GM11168 (cell line): ENCODE measurements at regions not wholly inside any gene's neighbourhood (a gene's known extent, or its start where the extent isn't known, plus 50 kb on each side); places are given as distances from the start of the nearest gene placed in this dataset.
"Not testable (repeated sequence)": the region's sequence is repeated elsewhere in the genome, so short reads cannot be mapped to it uniquely, and the experiment has no call there.

Experiments
- in situ Hi-C: fragments of 300-500 bp; cut with MboI; formaldehyde crosslinking; loops from one replicate; pipeline ENCODE4 v1.12.0; 2022; ENCODE audit warnings: low sequenced_read_pairs; ENCODE audit not compliant: unreplicated experiment

GRCh38 chr14:106051796-106052195 lies 525.4 kb downstream of the TMEM121 start:
- in situ Hi-C loops: no loop called here

GRCh38 chr14:106055289-106055688 lies 528.9 kb downstream of the TMEM121 start:
- in situ Hi-C loops: no loop called here

DNA sequence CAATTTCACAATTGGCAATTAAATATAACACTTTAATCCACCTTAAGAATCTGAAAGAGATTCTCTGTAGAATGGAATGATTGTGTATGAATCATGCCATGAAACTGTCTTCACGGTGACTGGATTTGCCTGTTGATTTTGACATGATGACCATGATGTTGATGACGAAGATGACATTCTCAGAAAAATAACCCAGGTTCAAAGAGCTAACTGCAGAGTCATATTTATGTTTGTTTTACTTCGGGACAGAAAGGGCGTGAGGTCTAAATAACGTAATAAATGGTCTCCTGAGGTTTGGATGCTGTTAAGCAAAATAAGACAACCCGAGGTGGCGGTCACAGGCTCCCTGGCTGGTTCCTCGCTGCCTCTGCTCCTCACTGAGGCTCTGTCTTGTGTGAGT lies 532.0 kb downstream of the TMEM121 start:
- in situ Hi-C loops: no loop called here

DNA sequence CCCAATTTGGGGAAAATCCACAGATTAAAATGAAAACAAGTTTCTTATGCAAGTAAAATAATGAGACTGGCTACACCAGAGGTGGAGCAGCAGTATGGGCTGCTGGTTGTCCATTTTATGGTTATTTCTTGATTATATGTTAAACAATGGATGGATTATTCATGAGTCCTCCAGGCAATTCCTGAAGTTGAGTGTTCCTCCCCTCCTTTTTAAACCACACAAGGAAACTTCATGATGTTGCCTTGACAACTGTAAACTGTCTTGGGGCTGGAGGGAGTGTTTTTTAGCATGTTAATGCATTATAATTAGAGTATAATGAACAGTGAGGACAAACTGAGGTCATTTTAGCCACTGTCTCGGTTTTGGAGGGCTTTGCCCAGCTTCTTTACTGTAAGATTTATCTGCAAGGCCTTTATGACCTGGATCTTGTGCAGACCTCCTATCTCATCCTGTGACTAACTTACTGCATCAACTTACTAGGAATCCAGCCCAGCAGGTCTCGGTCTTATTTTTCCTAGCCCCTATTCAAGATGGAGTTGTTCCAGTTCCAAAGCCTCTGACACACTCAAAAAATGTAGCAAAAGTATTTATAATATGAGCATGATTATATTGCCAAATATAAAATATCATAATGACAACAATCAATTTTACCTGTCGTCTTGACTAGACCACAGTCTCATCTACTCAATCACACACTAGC lies 534.0 kb downstream of the TMEM121 start:
- in situ Hi-C loops: no loop called here

DNA sequence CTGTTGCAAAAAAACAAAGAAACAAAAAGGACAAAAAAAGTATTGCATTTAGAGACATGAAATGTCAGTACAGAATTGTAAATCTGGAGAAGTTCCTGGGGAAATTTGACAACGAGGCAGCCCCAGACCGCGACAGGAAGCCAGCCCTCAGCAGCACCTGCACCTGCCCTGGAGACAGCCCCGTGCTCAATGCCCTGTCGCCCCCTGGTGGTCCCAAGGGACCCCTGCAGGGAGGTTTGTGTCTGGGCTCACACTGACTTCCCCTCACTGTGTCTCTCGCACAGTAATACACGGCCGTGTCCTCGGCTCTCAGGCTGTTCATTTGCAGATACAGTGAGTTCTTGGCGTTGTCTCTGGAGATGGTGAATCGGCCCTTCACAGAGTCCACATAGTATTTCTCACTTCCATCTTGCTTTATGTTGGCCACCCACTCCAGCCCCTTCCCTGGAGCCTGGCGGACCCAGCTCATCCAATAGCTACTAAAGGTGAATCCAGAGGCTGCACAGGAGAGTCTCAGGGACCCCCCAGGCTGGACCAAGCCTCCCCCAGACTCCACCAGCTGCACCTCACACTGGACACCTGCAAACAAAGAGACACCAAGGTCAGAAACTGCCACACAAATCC lies 535.6 kb downstream of the TMEM121 start:
- in situ Hi-C loops: not testable (repeated sequence)

DNA sequence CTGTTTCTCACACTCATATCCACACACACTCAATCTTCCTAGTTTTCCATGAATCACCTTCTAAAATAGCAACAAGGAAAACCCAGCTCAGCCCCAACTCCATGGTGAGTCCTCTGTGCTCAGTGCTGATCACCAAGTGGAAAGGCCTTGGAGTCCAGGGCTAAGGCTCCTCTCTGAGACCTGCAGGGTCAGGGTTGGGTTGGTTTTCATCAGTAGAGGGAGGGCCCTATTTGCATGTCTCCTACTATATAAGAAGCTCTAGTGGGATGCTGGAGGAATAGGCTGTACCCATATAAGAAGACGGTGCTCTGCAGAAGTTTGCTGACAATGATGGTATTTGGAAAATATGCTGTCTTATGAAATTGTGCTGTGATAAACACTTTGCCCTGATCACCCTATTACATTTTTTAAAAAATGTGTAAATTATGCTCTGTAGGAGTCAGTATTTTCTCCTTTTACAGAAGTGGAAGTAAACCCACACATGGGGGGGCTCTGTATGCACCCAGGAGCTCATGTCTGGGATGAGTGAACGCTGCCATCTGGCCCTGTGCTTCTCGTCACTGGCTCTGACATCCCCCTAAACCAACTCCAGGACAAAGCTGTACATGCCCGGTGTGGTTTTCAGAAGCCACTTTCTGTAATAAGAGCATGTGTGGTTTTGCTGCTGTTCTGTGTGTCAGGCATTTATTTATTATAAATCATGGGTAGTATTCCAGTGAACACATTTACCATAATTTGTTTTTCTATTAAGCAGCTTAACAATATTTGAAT lies 536.3 kb downstream of the TMEM121 start:
- in situ Hi-C loops: no loop called here

DNA sequence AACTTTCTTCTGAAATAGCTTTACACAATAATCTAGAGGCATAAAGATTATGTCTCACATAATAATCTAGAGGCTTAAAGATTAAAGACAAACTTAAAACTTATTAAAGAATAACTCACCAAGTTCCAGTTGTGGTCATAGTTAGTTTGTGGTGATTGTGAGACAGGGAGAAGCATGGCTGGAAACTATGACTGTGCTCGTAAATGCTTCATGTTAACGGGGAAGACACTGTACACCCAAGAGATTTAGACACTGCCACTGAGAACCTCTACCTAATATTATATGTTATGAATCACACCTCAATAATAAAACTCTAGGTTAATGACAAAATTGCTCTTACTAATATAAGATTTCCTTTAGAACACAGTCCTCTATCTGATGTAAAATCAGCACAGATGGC lies 541.6 kb downstream of the TMEM121 start:
- in situ Hi-C loops: no loop called here

DNA sequence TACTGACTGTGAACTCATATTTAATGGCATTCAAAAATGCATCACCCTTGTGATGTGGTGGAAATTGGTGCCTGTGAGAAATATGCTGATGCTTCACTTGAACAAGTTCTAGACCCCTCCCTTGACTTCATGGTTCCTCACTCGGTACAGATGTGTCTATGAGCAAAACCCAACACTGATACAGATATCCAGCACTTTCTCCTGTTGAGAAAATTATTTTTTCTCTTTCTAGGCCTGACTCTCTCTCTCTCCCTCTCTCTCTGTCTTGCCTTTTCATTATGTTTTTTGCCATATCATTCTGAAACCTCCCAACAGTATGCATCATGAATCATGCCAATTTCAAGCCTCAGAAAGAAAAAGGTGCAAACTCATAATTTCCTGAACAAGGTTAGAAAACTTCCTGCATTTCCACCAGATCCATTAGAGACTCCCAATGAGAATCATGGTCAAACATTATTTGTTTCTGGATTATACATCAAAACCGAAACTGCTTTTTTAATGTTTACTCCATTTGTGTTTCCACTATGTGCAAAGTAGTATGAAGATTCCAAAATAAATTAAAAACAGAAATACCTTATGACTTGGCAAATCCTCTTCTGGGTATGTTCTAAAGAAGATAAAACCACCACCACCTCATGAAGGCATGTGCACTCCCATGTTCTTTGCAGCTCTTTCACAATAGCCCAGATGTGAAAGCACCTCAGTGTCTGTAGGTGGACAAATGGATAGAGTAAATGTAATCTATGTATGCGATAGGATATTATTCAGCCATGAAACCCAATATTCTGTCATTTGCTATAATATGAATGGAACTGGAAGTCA lies 543.6 kb downstream of the TMEM121 start:
- in situ Hi-C loops: no loop called here

DNA sequence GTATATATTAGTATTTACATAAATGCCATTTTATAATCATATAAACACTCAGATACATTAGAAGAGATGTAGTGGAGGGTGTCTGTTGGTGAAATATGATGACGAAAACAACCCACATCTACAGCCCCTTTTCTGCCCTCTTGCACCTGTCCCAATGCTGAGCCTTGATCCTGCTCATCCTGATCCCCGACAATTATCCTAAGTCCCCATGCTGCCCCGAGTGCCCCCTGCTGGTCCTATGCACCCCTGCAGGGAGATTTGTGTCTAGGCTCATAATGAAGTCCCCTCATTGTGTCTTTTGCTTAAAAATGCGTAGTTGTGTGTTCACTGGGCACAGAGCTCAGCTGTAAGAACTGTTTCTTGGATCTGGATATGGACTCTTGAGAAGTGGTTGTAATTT lies 554.5 kb downstream of the TMEM121 start:
- in situ Hi-C loops: no loop called here

DNA sequence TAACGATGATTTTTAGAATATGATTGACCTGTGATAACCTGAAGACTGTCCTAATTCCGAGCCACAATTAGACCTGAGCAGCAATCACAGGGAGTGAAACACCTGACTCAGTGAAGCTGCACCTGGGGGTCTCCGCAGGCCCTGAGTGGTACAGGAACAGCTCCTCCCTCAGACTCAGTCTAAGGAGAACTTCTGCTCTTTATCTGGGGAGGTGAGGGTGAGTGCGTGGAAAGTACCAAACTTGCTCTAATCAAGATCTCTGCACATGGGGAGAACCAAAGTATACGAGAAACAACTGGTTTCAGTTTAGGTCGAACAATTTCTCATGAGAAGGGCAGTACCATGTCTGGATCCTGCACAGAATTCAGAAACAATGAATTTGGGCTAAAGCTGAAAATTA lies 555.3 kb downstream of the TMEM121 start:
- in situ Hi-C loops: not testable (repeated sequence)

DNA sequence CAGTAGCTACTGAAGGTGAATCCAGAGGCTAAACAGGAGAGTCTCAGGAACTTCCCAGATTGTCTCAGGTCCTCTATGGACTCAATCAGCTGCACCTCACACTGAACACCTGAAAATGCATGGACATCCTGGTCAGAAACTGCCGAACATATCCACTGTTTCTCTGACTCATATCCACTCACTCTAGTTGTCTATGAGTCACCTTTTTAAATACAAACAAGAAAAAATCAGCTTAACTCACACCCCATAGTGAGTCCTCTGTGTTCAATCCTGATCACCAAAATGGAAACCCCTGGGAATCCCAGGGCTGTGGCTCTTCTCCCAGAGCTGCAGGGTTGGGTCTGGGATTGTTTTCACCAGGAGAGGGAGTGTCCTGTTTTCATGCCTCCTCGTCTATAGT lies 556.7 kb downstream of the TMEM121 start:
- in situ Hi-C loops: no loop called here

DNA sequence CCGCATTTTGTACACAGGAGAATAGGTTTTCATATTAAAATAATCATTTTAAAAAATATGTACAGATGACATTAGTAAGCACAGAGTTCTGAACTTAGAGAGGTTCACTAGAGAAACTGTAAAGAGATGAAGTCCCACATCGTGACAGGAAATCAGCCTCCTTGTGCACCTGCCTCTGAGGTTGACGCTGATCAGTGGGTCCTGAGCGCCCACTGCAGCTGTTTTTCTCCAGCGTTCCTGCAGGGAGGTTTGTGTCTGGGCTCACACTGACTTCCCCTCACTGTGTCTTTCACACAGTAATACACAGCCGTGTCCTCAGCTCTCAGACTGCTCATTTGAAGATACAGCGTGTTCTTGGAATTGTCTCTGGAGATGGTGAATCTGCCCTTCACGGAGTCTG lies 561.5 kb downstream of the TMEM121 start:
- in situ Hi-C loops: no loop called here

DNA sequence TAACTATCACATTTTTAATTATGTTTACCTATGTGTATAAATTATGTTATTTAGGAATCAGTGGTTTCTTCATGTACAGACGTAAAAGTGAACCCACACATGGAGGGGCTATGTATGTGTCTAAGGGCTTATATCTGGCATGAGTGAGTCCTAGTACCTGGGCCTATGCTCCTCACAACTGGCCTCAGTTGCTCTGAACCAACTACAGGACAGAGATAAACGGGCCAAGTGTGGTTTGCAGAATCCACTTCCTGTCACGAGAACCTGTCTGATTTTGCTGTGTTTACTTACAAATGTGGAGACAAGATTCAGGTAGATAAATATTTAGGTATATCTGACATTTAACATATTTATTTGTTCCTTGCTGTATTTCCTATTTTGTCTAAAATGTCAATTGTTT lies 562.5 kb downstream of the TMEM121 start:
- in situ Hi-C loops: not testable (repeated sequence)

DNA sequence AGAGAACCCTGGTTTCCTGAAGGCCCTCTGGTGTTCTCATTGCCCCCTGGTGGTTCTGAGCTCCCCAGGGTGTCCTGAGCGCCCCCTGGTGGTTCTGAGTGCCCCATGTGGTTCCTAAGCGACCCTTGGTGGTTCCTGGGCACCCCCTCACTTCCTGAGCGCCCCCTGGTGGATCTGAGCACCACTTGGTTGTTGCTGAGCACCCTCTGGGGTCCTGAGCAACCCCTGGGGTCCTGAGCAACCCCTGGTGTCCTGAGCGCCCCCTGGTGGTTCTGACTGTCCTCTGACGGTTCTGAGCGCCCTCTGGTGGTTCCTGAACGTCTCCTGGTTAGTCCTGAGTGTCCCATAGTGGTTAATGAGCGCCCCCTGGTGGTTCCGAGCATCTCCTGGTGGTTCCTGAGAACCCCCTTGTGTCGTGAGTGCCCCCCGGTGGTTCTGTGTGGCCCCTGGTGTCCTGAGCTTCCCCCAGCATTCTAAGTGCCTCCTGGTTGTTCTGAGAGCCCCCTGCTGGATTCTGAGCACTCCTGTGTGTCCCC lies 568.3 kb downstream of the TMEM121 start:
- in situ Hi-C loops: no loop called here

DNA sequence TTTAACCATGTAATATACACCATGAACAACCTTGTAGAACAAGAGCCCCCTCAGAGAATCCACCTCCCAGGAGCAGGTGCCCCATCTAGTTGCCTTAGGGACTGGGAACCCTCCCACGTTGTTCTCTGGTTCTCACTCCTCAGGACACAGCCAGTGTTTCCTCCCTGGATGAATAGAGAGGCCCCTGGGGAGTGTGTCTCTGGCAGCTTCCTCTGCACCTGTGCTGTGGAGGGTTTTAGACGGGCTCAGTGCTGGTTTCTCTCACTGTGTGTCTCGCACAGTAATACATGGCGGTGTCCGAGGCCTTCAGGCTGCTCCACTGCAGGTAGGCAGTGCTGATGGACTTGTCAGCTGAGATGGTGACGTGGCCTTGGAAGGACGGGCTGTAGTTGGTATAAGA lies 581.3 kb downstream of the TMEM121 start:
- in situ Hi-C loops: no loop called here

DNA sequence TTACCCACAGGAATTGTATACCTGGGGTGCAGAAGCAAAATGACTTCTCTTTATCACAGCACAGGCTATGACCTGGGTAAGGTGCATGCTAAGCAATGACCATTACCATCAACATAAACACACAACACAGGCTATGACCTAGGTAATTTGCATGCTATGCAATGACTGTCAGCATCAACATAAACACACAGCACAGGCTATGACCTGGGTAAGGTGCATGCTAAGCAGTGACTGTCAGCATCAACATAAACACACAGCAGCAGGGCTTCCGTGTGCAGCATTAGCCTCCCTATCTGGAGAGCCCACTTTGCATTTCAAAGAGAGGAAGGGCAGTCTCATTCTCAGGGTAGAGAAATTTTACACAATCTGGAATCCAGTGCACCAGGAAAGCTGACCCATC lies 583.0 kb downstream of the TMEM121 start:
- in situ Hi-C loops: no loop called here

GRCh38 chr14:106115401-106115800 lies 589.0 kb downstream of the TMEM121 start:
- in situ Hi-C loops: no loop called here

DNA sequence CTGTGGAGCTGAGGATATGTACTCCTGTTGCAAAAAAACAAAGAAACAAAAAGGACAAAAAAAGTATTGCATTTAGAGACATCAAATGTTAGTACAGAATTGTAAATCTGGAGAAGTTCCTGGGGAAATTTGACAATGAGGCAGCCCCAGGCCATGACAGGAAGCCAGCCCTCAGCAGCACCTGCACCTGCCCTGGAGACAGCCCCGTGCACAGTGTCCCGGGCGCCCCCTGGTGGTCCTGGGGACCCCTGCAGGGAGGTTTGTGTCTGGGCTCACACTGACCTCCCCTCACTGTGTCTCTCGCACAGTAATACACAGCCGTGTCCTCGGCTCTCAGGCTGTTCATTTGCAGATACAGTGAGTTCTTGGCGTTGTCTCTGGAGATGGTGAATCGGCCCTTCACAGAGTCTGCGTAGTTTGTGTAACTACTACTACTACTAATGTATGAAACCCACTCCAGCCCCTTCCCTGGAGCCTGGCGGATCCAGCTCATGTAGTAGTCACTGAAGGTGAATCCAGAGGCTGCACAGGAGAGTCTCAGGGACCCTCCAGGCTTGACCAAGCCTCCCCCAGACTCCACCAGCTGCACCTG lies 590.1 kb downstream of the TMEM121 start:
- in situ Hi-C loops: not testable (repeated sequence)

DNA sequence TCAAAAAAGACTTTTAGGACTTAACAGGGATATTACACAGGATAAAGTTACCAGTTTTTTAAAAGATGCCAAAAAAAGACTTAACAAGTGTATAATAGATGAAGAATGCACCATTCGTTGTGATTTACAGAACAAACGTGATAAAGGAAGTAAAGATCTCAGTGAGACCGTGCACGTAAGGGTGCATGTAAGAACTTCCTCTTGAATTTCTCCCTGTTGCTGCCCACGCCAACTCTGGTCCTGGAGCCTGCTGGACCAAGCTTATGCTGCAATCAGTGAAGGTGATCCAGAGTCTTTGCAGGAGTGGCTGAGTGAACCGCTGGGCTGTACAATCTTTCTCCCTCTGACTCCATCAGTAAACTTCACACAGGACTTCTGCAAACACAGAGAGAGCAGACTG lies 593.7 kb downstream of the TMEM121 start:
- in situ Hi-C loops: no loop called here

DNA sequence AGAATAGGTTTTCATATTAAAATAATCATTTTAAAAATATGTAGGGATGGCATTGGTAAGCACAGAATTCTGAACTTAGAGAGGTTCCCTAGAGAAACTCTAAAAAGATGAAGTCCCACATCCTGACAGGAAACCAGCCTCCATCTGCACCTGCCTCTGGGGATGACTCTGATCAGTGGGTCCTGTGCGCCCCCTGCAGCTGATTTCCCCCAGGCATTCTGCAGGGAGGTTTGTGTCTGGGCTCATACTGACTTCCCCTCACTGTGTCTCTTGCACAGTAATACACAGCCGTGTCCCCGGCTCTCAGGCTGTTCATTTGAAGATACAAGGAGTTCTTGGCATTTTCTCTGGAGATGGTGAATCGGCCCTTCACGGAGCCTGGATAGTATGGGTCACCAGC lies 602.9 kb downstream of the TMEM121 start:
- in situ Hi-C loops: no loop called here
